Femur (tissue), 1 donor: ENCODE measurements at regions not wholly inside any gene's neighbourhood (a gene's known extent, or its start where the extent isn't known, plus 50 kb on each side); places are given as distances from the start of the nearest gene placed in this dataset.
A peak's percentile ranks its signal among the peaks of the same experiment; 100 is the strongest.
"Not testable (repeated sequence)": the region's sequence is repeated elsewhere in the genome, so short reads cannot be mapped to it uniquely, and the experiment has no call there.

Experiments
- DNase-seq: peaks from one replicate; pipeline ENCODE4 v3.0.0-alpha.2; 2017

GRCh38 chr2:111291566-111291965, 170.9 kb downstream of the BCL2L11 start:
- not testable (repeated sequence) for DNase-seq

GRCh38 chr2:111292232-111292968, 171.7 kb downstream of the BCL2L11 start:
- DNase-seq = not testable (repeated sequence)

GRCh38 chr2:111294699-111295098, 174.0 kb downstream of the BCL2L11 start:
- not testable (repeated sequence) for DNase-seq

GRCh38 chr2:111296122-111296804, 175.5 kb downstream of the BCL2L11 start:
- not testable (repeated sequence) for DNase-seq

- DNase-seq = not testable (repeated sequence)
Measured at GRCh38 chr2:111297128-111297527, 176.4 kb downstream of the BCL2L11 start.

- not testable (repeated sequence) for DNase-seq
Measured at GRCh38 chr2:111298927-111299326, 178.2 kb downstream of the BCL2L11 start.

GRCh38 chr2:111299635-111300034, 178.9 kb downstream of the BCL2L11 start:
- DNase-seq = not testable (repeated sequence)

- not testable (repeated sequence) for DNase-seq
Measured at GRCh38 chr2:111301677-111302076, 181.0 kb downstream of the BCL2L11 start.

- not testable (repeated sequence) for DNase-seq
Measured at GRCh38 chr2:111302397-111303218, 181.9 kb downstream of the BCL2L11 start.

- DNase-seq = not testable (repeated sequence)
Measured at GRCh38 chr2:111307302-111307701, 186.6 kb downstream of the BCL2L11 start.

GRCh38 chr2:111309231-111310075, 188.7 kb downstream of the BCL2L11 start:
- DNase-seq = not testable (repeated sequence)

GRCh38 chr2:111310395-111310794, 189.7 kb downstream of the BCL2L11 start:
- not testable (repeated sequence) for DNase-seq

GRCh38 chr2:111311568-111311967, 190.9 kb downstream of the BCL2L11 start:
- DNase-seq = not testable (repeated sequence)

GRCh38 chr2:111312897-111313607, 192.3 kb downstream of the BCL2L11 start:
- peak; percentile 42 for DNase-seq

GRCh38 chr2:111313711-111314110, 193.0 kb downstream of the BCL2L11 start:
- not testable (repeated sequence) for DNase-seq

GRCh38 chr2:111315188-111315917, 194.6 kb downstream of the BCL2L11 start:
- not testable (repeated sequence) for DNase-seq

GRCh38 chr2:111316221-111316741, 195.6 kb downstream of the BCL2L11 start:
- DNase-seq = not testable (repeated sequence)

- not testable (repeated sequence) for DNase-seq
Measured at GRCh38 chr2:111316881-111317549, 196.3 kb downstream of the BCL2L11 start.

- not testable (repeated sequence) for DNase-seq
Measured at GRCh38 chr2:111319552-111319951, 198.8 kb downstream of the BCL2L11 start.

- DNase-seq = not testable (repeated sequence)
Measured at GRCh38 chr2:111320264-111320663, 199.6 kb downstream of the BCL2L11 start.
